ENCODE measurements at regions not wholly inside any gene's neighbourhood (a gene's known extent, or its start where the extent isn't known, plus 50 kb on each side); places are given as distances from the start of the nearest gene placed in this dataset.

DNA sequence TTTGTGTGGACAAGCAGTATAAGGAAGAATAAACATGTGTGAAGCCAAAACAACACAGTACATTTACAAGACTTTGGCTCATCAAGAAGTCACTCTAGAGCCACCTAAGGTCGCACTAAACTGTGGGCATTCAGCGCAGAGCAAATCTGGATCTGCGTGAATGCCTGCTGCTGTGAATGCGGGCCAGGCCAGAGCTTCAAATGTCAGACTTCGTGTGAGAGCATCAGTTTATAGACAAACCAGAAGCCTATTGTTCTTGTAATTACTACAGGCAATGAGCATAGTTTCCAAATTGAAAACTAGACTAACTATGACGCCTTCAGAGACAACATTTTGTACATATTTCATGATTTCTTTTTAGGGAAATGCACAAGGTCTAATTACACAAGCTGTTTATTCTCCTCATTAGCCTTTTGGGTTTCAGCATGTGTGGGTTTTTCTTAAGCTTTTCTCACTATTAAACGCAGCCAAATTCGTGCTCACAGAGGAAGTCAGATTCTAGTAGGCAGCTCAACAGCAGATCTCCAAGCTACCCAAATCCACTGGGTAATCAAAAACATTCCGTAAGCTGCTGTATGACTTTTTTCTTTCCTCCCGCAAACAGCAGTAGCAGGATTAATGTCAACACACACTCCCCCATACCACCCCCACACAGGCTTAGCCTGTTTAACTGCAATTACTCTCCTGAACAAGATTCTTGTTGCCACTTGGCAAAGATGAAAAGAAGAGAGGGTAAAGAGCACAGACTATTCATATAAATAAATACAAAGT lies 84.5 kb upstream of the SETMAR start:
- no peaks in the 10 kb centered on the region; the same call in none of the 2 replicates for H3K27me3 Mint-ChIP-seq (ENCODE audit: low read depth)
- no peak for DNase-seq (ENCODE audit: low spot score)
- H3K36me3 Mint-ChIP-seq, result peaks cover 5% of the 10 kb centered on the region; the same call in 1 of the 2 replicates
- H3K9me3 Mint-ChIP-seq, result peaks cover 34% of the 10 kb centered on the region
- ChIA-PET CTCF (no interaction called here), POLR2A (no interaction called here)
- ATAC-seq, result no peak
- H3K4me1 Mint-ChIP-seq, result no peaks in the 10 kb centered on the region
- no peak overlapping the region for H3K4me3 Mint-ChIP-seq
- TF ChIP-seq SP1 (CRISPR knock-in tag; conservative IDR thresholded peaks at IDR 0.05) (no peak), JUN (CRISPR knock-in tag; IDR thresholded peaks at IDR 0.05) (no peak), ZNF232 (CRISPR knock-in tag; IDR thresholded peaks at IDR 0.05) (no peak), ZNF121 (CRISPR knock-in tag; IDR thresholded peaks at IDR 0.05) (no peak), CREB1 (CRISPR knock-in tag; IDR thresholded peaks at IDR 0.05) (no peak), EMX1 (CRISPR knock-in tag; IDR thresholded peaks at IDR 0.05) (no peak), ZNF423 (CRISPR knock-in tag; IDR thresholded peaks at IDR 0.05) (no peak), SOX15 (CRISPR knock-in tag; IDR thresholded peaks at IDR 0.05) (no peak), HMGA2 (CRISPR knock-in tag; IDR thresholded peaks at IDR 0.05) (no peak), KAT7 (CRISPR knock-in tag; IDR thresholded peaks at IDR 0.05; ENCODE audit: borderline replicate concordance) (no peak)
- TF ChIP-seq, protein P1, sequence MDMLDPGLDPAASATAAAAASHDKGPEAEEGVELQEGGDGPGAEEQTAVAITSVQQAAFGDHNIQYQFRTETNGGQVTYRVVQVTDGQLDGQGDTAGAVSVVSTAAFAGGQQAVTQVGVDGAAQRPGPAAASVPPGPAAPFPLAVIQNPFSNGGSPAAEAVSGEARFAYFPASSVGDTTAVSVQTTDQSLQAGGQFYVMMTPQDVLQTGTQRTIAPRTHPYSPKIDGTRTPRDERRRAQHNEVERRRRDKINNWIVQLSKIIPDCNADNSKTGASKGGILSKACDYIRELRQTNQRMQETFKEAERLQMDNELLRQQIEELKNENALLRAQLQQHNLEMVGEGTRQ (CRISPR knock-in tag; IDR thresholded peaks at IDR 0.05), result no peak
- TF ChIP-seq, protein P2, sequence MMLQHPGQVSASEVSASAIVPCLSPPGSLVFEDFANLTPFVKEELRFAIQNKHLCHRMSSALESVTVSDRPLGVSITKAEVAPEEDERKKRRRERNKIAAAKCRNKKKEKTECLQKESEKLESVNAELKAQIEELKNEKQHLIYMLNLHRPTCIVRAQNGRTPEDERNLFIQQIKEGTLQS (CRISPR knock-in tag; conservative IDR thresholded peaks at IDR 0.05), result no peak
- TF ChIP-seq, protein P3, sequence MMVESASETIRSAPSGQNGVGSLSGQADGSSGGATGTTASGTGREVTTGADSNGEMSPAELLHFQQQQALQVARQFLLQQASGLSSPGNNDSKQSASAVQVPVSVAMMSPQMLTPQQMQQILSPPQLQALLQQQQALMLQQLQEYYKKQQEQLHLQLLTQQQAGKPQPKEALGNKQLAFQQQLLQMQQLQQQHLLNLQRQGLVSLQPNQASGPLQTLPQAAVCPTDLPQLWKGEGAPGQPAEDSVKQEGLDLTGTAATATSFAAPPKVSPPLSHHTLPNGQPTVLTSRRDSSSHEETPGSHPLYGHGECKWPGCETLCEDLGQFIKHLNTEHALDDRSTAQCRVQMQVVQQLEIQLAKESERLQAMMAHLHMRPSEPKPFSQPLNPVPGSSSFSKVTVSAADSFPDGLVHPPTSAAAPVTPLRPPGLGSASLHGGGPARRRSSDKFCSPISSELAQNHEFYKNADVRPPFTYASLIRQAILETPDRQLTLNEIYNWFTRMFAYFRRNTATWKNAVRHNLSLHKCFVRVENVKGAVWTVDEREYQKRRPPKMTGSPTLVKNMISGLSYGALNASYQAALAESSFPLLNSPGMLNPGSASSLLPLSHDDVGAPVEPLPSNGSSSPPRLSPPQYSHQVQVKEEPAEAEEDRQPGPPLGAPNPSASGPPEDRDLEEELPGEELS (CRISPR knock-in tag; IDR thresholded peaks at IDR 0.05), result no peak
- TF ChIP-seq, protein P4, sequence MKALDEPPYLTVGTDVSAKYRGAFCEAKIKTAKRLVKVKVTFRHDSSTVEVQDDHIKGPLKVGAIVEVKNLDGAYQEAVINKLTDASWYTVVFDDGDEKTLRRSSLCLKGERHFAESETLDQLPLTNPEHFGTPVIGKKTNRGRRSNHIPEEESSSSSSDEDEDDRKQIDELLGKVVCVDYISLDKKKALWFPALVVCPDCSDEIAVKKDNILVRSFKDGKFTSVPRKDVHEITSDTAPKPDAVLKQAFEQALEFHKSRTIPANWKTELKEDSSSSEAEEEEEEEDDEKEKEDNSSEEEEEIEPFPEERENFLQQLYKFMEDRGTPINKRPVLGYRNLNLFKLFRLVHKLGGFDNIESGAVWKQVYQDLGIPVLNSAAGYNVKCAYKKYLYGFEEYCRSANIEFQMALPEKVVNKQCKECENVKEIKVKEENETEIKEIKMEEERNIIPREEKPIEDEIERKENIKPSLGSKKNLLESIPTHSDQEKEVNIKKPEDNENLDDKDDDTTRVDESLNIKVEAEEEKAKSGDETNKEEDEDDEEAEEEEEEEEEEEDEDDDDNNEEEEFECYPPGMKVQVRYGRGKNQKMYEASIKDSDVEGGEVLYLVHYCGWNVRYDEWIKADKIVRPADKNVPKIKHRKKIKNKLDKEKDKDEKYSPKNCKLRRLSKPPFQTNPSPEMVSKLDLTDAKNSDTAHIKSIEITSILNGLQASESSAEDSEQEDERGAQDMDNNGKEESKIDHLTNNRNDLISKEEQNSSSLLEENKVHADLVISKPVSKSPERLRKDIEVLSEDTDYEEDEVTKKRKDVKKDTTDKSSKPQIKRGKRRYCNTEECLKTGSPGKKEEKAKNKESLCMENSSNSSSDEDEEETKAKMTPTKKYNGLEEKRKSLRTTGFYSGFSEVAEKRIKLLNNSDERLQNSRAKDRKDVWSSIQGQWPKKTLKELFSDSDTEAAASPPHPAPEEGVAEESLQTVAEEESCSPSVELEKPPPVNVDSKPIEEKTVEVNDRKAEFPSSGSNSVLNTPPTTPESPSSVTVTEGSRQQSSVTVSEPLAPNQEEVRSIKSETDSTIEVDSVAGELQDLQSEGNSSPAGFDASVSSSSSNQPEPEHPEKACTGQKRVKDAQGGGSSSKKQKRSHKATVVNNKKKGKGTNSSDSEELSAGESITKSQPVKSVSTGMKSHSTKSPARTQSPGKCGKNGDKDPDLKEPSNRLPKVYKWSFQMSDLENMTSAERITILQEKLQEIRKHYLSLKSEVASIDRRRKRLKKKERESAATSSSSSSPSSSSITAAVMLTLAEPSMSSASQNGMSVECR (CRISPR knock-in tag; IDR thresholded peaks at IDR 0.05; ENCODE audit: borderline replicate concordance), result no peak
- TF ChIP-seq, protein P5, sequence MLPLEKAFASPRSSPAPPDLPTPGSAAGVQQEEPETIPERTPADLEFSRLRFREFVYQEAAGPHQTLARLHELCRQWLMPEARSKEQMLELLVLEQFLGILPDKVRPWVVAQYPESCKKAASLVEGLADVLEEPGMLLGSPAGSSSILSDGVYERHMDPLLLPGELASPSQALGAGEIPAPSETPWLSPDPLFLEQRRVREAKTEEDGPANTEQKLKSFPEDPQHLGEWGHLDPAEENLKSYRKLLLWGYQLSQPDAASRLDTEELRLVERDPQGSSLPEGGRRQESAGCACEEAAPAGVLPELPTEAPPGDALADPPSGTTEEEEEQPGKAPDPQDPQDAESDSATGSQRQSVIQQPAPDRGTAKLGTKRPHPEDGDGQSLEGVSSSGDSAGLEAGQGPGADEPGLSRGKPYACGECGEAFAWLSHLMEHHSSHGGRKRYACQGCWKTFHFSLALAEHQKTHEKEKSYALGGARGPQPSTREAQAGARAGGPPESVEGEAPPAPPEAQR (CRISPR knock-in tag; IDR thresholded peaks at IDR 0.05), result no peak
- TF ChIP-seq, protein P6, sequence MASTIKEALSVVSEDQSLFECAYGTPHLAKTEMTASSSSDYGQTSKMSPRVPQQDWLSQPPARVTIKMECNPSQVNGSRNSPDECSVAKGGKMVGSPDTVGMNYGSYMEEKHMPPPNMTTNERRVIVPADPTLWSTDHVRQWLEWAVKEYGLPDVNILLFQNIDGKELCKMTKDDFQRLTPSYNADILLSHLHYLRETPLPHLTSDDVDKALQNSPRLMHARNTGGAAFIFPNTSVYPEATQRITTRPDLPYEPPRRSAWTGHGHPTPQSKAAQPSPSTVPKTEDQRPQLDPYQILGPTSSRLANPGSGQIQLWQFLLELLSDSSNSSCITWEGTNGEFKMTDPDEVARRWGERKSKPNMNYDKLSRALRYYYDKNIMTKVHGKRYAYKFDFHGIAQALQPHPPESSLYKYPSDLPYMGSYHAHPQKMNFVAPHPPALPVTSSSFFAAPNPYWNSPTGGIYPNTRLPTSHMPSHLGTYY (CRISPR knock-in tag; IDR thresholded peaks at IDR 0.05), result no peak
- H3K27ac Mint-ChIP-seq, result no peak overlapping the region
